Adrenal gland (tissue), 9 donors: ENCODE measurements at regions not wholly inside any gene's neighbourhood (a gene's known extent, or its start where the extent isn't known, plus 50 kb on each side); places are given as distances from the start of the nearest gene placed in this dataset.
A peak's percentile ranks its signal among the peaks of the same experiment; 100 is the strongest.

Experiments used
- DNase-seq, 7 donors: peaks; one replicate each; pipeline ENCODE4 v3.0.0-alpha.2; 2019 to 2020
- H3K27ac ChIP-seq, 5 donors: fragments of 200-600 bp; sonication (generic) in 4 of 5; 1 replicate in 3 of 5; 2 replicates in 2 of 5; pipeline versions ENCODE4 v1.5.1 to v1.8.0; 2016 to 2020; ENCODE audit warnings: mild to moderate bottlenecking in 1 of 5
- H3K27me3 ChIP-seq: fragments of 200-600 bp; 2 replicates; pipeline ENCODE4 v1.8.0; 2021
- H3K36me3 ChIP-seq, 2 donors: fragments of 200-600 bp; replicated peaks in 1 of 2; 1 replicate in 1 of 2; 2 replicates in 1 of 2; pipeline versions ENCODE4 v1.5.1 to v1.8.0; 2018 to 2022
- H3K4me1 ChIP-seq, 2 donors: fragments of 200-600 bp; replicated peaks in 1 of 2; 1 replicate in 1 of 2; 2 replicates in 1 of 2; pipeline versions ENCODE4 v1.5.1 to v1.8.0; 2018 to 2021
- H3K4me3 ChIP-seq, 4 donors: fragments of 200-600 bp; sonication (generic) in 3 of 4; one replicate each; pipeline ENCODE4 v1.5.1; 2016 to 2018
- H3K9me3 ChIP-seq, 3 donors: fragments of 200-600 bp; sonication (generic) in 1 of 3; replicated peaks in 1 of 3; 1 replicate in 2 of 3; 2 replicates in 1 of 3; pipeline versions ENCODE4 v1.5.1 to v1.8.0; 2016 to 2021
- POLR2A ChIP-seq, 2 donors: fragments of 450-650 bp; IDR thresholded peaks; one replicate each; pipeline ENCODE4 v1.6.1; 2017; ENCODE audit warnings: antibody characterized with exemption in 2 of 2, mild to moderate bottlenecking in 2 of 2, moderate library complexity in 1 of 2
- WGBS, 4 donors: extraction: QIAGEN DNeasy Blood & Tissue Kit in 2 of 4; methylation state at CpG; one replicate each; pipeline versions ENCODE4 v1.1.5 to v1.1.7; 2013 to 2017; 5-methylcytosine and 5-hydroxymethylcytosine counted together
- intact Hi-C, 2 donors: fragments of 100-400 bp; cut with DNase I; formaldehyde crosslinking; loops; one replicate each; pipeline versions ENCODE4 v1.14.1 to v1.15.0; 2022 to 2023
- TF ChIP-seq, protein P1 (sequence below), 6 experiments: fragments of 450-650 bp in 4 of 6; fragments of 200-600 bp in 2 of 6; sonication (generic) in 1 of 6; IDR thresholded peaks; 1 replicate in 5 of 6; 2 replicates in 1 of 6; pipeline versions ENCODE4 v1.5.1 to v1.8.0; 2016 to 2021; ENCODE audit warnings: antibody characterized with exemption in 6 of 6, mild to moderate bottlenecking in 2 of 6, moderate library complexity in 1 of 6
- donor health status: healthy with polysubstance abuse.
- donor health status: Bipolar disorder and iron deficiency.
- donor health status: DM: yes; HTN: yes; CAD: no.
- donor health status: DM: no; HTN: no; CAD: no.
- donor health status: DM: no; HTN: no; CAD: no.

DNA sequence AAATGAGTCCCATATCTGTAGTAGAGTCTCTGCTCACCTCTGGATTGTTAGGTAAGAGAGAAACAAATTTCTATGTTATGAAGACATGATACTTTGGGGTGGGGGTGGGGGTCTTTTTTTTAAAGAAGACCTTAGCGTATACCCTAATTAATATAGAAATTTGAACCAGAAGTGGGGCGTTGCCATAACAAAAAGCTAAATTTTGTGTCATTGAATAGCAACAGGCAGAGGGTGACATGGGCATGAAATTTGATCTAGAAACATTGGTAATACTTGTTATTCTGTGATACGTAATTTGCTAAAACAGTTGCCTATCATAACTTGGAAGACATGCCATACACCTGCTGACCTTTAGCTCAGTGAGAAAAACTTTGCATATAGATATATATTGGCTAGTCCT, 92.3 kb upstream of the SLC38A2 start:
- no peak overlapping the region for H3K4me3 ChIP-seq
- H3K4me1 ChIP-seq = peaks cover 0 to 35% of the 10 kb centered on the region in 2 donors
- no peaks in the 10 kb centered on the region for H3K9me3 ChIP-seq
- H3K27ac ChIP-seq = no peak overlapping the region
- H3K27me3 ChIP-seq = no peaks in the 10 kb centered on the region
- TF ChIP-seq, protein P1, sequence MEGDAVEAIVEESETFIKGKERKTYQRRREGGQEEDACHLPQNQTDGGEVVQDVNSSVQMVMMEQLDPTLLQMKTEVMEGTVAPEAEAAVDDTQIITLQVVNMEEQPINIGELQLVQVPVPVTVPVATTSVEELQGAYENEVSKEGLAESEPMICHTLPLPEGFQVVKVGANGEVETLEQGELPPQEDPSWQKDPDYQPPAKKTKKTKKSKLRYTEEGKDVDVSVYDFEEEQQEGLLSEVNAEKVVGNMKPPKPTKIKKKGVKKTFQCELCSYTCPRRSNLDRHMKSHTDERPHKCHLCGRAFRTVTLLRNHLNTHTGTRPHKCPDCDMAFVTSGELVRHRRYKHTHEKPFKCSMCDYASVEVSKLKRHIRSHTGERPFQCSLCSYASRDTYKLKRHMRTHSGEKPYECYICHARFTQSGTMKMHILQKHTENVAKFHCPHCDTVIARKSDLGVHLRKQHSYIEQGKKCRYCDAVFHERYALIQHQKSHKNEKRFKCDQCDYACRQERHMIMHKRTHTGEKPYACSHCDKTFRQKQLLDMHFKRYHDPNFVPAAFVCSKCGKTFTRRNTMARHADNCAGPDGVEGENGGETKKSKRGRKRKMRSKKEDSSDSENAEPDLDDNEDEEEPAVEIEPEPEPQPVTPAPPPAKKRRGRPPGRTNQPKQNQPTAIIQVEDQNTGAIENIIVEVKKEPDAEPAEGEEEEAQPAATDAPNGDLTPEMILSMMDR (IDR thresholded peaks at IDR 0.05) = no peak
- TF ChIP-seq POLR2A (IDR thresholded peaks at IDR 0.05) = no peak
- DNase-seq = no peak
- 91 to 97% (median 96%) methylated on average over 3 of the region's 3 CpGs for WGBS, 4 donors
- H3K36me3 ChIP-seq = no peaks in the 10 kb centered on the region
- intact Hi-C loops = no loop called here

DNA sequence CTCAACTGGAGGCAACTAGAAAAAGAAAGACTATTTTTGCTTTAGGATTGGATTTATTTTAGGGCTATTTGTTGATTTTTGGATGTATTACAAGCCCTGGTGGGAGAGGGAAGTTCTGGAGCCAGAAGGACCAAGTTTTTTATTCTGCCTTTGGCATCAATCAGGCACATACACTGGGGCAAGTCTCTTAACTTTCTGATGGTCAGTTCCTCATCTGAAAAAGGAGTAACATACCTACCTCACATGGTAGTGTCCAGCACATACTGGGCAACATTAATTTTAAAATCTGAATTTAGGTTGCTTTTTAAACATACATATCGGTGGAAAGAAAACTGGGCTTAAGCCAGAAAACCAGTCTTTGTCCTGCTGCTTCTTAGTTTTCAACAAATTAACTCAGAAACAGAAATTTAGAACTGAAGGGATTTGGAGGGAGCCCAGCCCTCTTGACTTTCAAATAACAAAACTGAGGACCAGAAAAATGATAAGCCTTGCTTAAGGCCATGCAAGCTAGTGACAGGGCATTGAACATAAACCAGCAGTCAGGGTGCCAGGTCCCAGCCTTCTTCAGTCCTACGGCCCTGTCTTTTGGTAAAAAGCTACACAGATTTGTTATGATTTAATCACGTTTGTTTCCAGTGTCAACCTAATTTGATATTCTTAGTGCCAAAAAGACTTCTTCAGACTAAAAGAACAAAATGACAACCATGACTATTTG, 90.2 kb upstream of the SLC38A2 start:
- H3K27me3 ChIP-seq = no peaks in the 10 kb centered on the region
- intact Hi-C loops = no loop called here
- no peak for DNase-seq
- no peaks in the 10 kb centered on the region for H3K9me3 ChIP-seq
- TF ChIP-seq, protein P1 (IDR thresholded peaks at IDR 0.05) = no peak
- no peak for TF ChIP-seq POLR2A (IDR thresholded peaks at IDR 0.05)
- H3K4me1 ChIP-seq = peaks cover 3 to 33% of the 10 kb centered on the region in 2 donors
- WGBS, 4 donors = 60 to 71% (median 66%) methylated on average over 3 of the region's 3 CpGs
- H3K4me3 ChIP-seq = no peak overlapping the region
- no peaks in the 10 kb centered on the region for H3K36me3 ChIP-seq
- H3K27ac ChIP-seq = peak overlapping the region in 3 of 5 donors; percentile 8 to 66 (median 33)

DNA sequence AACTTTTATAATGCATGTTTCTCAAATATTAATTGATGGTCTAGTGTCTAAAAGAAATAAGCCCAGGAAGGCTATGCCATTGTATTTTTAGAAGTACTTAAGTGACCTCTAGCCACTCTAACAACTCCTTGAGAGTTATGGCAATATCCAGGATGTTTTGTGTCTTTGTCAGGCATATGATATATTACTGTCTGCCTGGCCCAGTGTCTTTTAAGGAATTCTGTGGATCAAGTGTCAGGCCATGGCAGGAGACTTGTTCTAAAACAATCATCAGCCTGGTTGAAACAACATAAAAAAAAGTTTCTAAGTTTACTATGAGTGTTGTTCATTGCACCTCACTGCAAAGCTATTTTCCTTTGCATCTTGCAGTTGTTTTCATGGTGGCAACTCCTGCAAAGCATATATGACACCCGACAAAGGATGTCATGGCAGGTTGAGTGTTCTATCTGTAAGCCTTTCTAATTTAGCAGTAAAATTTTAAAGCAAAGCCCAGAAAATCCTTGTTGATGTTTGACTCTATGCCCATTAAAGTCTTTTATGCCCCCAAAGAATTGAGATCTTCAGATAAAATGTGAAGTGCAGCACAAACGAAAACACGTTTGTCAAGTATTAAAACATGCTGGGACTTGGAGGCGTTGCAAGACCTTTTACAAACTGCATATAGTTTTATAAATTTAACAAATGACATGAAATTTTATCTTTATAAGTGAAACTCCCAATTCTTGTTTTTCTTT, 89.5 kb upstream of the SLC38A2 start:
- intact Hi-C loops = no loop called here
- Histone ChIP-seq H3K9me3 (no peaks in the 10 kb centered on the region), H3K36me3 (no peaks in the 10 kb centered on the region), H3K27ac (peak overlapping the region in 4 of 5 donors; percentile 4 to 66 (median 20)), H3K4me1 (peaks cover 3 to 33% of the 10 kb centered on the region in 2 donors), H3K27me3 (no peaks in the 10 kb centered on the region), H3K4me3 (no peak overlapping the region)
- WGBS, 4 donors = 64 to 78% (median 68%) methylated on average over 4 of the region's 4 CpGs
- TF ChIP-seq, protein P1 (IDR thresholded peaks at IDR 0.05) = no peak
- no peak for TF ChIP-seq POLR2A (IDR thresholded peaks at IDR 0.05)
- no peak for DNase-seq

DNA sequence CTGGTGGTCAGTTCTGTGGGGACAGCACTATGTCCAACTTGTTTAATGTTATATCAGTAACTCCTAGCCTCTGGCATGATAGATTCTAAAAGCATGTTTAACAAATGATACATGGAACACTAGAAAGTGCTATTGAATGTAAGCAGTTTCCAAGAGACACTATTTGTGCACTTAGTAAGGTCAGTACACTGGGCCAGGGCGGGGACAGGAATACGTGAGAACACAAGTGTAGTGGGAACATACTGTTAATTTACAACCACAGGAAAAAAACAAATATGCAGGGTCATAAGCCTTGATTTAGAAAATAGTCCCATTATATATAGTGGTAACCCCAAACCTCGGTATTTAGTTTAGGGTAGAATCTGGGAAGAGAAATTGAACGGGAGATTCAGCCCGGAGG, 88.9 kb upstream of the SLC38A2 start:
- 71 to 77% (median 76%) methylated on average over 5 of the region's 5 CpGs for WGBS, 4 donors

More for the DNA sequence above, 88.9 kb upstream of the SLC38A2 start:
- peak overlapping the region in 3 of 5 donors; percentile 19 to 66 (median 43) for H3K27ac ChIP-seq
- intact Hi-C loops = no loop called here
- H3K9me3 ChIP-seq = no peaks in the 10 kb centered on the region
- no peak overlapping the region for H3K4me3 ChIP-seq
- H3K4me1 ChIP-seq = peaks cover 3 to 33% of the 10 kb centered on the region in 2 donors
- peak in 2 of 7 donors; percentile 45 to 66 for DNase-seq
- H3K27me3 ChIP-seq = no peaks in the 10 kb centered on the region
- TF ChIP-seq, protein P1 (IDR thresholded peaks at IDR 0.05) = no peak
- no peak for TF ChIP-seq POLR2A (IDR thresholded peaks at IDR 0.05)
- H3K36me3 ChIP-seq = no peaks in the 10 kb centered on the region
